CD4-positive, alpha-beta T cell treated with Interferon gamma for 1 hour (primary cell): ENCODE measurements at regions not wholly inside any gene's neighbourhood (a gene's known extent, or its start where the extent isn't known, plus 50 kb on each side); places are given as distances from the start of the nearest gene placed in this dataset.
"Not testable (repeated sequence)": the region's sequence is repeated elsewhere in the genome, so short reads cannot be mapped to it uniquely, and the experiment has no call there.

Experiments
- DNase-seq: peaks from one replicate; pipeline ENCODE4 v3.0.0-alpha.2; 2020

DNA sequence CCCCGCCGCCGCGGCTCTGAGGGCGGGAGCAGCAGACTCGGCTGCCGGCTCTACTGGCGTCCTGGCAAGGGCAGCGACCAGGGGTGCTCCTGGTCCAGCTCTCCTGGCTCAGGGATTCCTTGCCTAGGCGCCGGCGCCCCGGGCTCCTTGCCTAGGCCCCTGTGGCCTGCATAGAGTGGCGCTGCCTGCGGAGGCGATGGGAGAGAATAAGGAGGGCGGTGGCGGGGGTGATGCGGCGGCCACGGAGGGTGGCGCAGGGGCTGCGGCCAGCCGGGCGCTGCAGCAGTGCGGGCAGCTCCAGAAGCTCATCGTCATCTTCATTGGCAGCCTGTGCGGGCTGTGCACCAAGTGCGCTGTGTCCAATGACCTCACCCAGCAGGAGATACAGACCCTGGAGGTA lies 136.6 kb upstream of the TP53TG3D start:
- not testable (repeated sequence) for DNase-seq

DNA sequence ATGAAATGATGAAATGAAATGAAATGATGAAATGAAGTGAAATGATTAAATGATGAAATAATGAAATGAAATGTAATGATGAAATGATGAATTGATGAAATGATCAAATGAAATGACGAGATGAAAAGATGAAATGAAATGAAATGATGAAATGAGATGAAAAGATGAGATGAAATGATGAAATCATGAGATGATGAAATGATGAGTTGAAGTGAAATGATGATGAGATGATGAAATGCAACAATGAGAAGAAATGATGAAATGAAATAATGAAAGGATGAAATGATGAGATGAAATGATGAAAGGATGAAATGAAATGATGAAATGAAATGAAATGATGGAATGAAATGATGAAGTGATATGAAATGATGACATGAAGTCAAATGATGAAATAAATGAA lies 132.7 kb upstream of the TP53TG3D start:
- DNase-seq = not testable (repeated sequence)

DNA sequence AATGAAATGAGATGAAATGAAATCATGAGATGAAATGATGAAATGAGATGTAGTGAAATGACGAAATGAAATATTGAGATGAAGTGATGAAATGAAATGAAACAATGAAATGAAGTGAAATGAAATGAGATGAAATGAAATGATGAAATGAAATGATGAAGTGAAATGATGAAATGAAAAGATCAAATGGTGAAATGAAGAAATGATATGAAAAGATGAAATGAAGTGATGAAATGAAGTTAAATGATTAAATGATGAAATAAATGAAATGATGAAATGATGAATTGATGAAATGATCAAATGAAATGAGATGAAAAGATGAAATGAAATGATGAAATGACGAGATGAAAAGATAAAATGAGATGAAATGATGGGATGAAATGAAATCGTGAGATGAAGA lies 132.3 kb upstream of the TP53TG3D start:
- DNase-seq = not testable (repeated sequence)

DNA sequence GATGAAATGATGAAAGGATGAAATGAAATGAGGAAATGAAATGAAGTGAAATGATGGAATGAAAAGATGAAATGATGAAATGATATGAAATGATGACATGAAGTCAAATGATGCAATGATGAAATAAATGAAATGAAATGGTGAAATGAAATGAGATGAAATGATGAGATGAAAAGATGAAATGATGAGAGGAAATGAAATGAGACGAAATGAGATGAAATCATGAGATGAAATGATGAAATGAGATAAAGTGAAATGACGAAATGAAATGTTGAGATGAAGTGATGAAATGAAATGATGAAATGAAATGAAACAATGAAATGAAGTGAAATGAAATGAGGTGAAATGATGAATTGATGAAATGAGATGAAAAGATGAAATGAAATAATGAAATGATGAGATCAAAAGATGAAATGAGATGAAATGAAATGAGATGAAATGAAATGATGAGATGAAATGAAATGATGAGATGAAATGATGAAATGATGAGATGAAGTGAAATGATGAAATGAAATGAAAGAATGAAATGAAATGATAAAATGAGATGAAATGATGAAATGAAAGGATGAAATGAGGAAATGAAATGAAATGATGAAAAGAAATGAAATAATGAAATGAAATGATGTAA lies 131.7 kb upstream of the TP53TG3D start:
- not testable (repeated sequence) for DNase-seq

DNA sequence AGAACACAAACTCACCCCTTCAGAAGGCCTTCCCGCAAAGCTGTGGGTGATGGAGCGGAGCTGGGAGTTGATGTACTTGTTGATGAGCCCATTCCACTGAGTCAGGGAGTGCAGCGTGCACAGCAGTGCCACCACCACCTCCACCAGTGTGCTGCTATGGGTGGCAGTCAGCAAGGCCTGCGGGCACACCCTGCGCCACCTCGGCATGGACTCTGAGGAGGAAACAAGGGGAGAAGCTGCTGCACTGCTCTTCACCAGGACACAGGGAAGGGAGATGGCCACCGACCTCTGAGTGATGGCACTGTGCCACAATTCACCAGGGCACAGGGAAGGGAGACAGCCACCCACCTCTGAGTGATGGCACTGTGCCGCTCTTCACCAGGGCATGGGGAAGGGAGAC lies 100.7 kb upstream of the TP53TG3D start:
- DNase-seq = not testable (repeated sequence)

DNA sequence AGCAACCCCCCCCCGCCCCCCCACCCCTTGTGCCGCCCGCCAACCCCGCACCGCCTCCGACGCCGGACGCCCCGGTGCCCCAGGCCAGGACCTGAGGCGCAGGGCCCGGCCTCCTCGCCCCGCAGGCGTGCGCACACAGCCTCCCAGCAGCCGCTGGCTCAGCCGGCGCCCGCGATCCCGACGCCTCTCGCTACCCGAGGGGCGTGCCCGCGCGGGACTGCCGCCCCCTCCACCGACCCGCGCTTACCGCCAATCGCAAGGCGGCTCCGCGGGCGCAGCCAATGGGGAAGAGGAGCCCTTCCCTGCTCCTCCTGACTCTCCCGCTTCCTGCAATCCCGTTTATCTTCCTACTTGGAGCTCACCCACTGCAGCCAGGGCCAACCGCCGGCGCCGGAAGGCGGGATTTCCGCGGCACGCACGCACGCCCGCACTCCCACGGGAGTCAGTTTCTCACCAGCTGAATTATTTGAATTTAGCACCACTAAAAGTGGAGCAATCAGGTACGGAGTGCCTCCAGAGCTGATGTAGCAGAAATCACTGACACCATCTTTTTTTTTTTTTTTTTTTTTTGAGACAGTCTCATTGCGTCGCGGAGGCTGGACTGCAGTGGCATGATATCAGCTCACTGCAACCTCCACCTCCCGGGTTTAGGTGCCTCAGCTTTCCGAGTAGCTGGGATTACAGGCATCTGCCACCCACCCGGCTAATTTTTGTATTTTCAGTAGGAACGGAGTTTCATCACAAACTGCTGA lies 65.0 kb upstream of the TP53TG3D start:
- DNase-seq = not testable (repeated sequence)

DNA sequence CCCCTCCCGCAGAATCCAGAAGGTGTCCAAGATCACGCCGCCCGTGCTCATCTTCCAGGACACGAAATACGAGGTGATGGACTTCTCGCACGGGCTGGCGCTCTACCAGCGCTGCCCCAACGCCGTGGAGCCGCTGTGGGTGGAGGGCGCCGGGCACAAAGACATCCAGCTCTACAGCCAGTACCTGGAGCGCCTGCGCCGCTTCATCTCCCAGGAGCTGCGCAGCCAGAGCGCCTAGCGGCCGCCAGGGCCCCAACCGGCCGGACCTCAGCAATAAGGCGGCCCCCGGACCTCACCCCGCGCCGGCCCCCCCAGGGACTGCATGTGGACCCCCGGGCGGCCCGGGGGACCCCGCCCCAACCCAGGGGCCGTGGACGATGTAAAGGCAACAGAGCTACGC lies 50.5 kb upstream of the TP53TG3D start:
- DNase-seq = not testable (repeated sequence)
